Endothelial cell of umbilical vein (primary cell): ENCODE measurements at regions not wholly inside any gene's neighbourhood (a gene's known extent, or its start where the extent isn't known, plus 50 kb on each side); places are given as distances from the start of the nearest gene placed in this dataset.

ENCODE experiments used
- BruUV-seq: library from RNA; stranded (reverse); fragments of 400-500 nt; replicated peaks from 2 replicates; lab custom pipeline; 2021; lab: Mats Ljungman, UMichigan
- CTCF ChIA-PET: fragments of 300-600, 350-600 bp; sonication (Branson Sonifier 250); formaldehyde crosslinking; loops from one replicate; lab custom pipeline; 2021; ENCODE audit warnings: antibody characterized with exemption, inconsistent platforms; lab: Charles Lee
- POLR2A ChIA-PET: fragments of 300-600, 350-600 bp; sonication (Branson Sonifier 250); formaldehyde crosslinking; loops from one replicate; lab custom pipeline; 2021; ENCODE audit warnings: antibody characterized with exemption, inconsistent platforms; lab: Charles Lee
- DNase-seq: peaks from one replicate; pipeline ENCODE4 v3.0.0-alpha.2; 2011; ENCODE audit warnings: low read depth, low spot score
- FAIRE-seq: peaks from 2 replicates; lab custom pipeline; 2011; peaks lifted over from hg19 to GRCh38; lab: Jason Lieb, UNC
- H2AFZ ChIP-seq: 2 replicates; pipeline ENCODE4 v1.6.0; 2012; ENCODE audit warnings: low read depth, low read length, control low read depth, inconsistent platforms
- H3K27ac ChIP-seq: 2 replicates; pipeline ENCODE4 v1.5.1; 2011; ENCODE audit warnings: low read depth, mild to moderate bottlenecking, control low read depth, low read length, moderate library complexity; ENCODE audit not compliant: insufficient read depth
- H3K27me3 ChIP-seq, 2 experiments: 2 replicates each; pipeline versions ENCODE4 v1.6.0 to v1.6.1; 2011; ENCODE audit warnings: low read length in 2 of 2, mixed read lengths in 1 of 2; ENCODE audit not compliant: control insufficient read depth in 2 of 2, insufficient read depth in 2 of 2
- H3K36me3 ChIP-seq, 2 experiments: 2 replicates in 1 of 2; 3 replicates in 1 of 2; pipeline ENCODE4 v1.5.1; 2011; ENCODE audit warnings: low read length in 2 of 2, mild to moderate bottlenecking in 1 of 2, moderate library complexity in 1 of 2; ENCODE audit not compliant: control insufficient read depth in 2 of 2, insufficient read depth in 2 of 2; ENCODE audit errors: extremely low read depth in 1 of 2
- H3K4me1 ChIP-seq: 3 replicates; pipeline ENCODE4 v1.5.1; 2011; ENCODE audit warnings: mild to moderate bottlenecking, low read length; ENCODE audit not compliant: control insufficient read depth, insufficient read depth; ENCODE audit errors: extremely low read depth
- H3K4me2 ChIP-seq: 2 replicates; pipeline ENCODE4 v1.6.1; 2011; ENCODE audit warnings: low read length, control low read depth, mixed read lengths; ENCODE audit not compliant: insufficient read depth
- H3K4me3 ChIP-seq, 3 experiments: fragments of 200-600 bp in 1 of 3; sonication (generic), shearing (Covaris generic) in 1 of 3; replicated peaks in 1 of 3; 2 replicates each; pipeline ENCODE4 v1.5.1; 2011 to 2016; ENCODE audit warnings: control low read depth in 3 of 3, low read length in 3 of 3, mild to moderate bottlenecking in 2 of 3, inconsistent platforms in 1 of 3, low read depth in 1 of 3, moderate library complexity in 1 of 3; ENCODE audit not compliant: insufficient read depth in 1 of 3
- H3K79me2 ChIP-seq: 2 replicates; pipeline ENCODE4 v1.6.0; 2012; ENCODE audit warnings: low read length, inconsistent platforms; ENCODE audit not compliant: control insufficient read depth, insufficient read depth
- H3K9ac ChIP-seq: replicated peaks from 2 replicates; pipeline ENCODE3; 2011; ENCODE audit warnings: low read length, control low read depth; ENCODE audit not compliant: insufficient read depth; ENCODE audit errors: extremely low read depth
- H3K9me1 ChIP-seq: replicated peaks from 3 replicates; pipeline ENCODE4 v1.6.0; 2011; ENCODE audit warnings: mild to moderate bottlenecking, low read length; ENCODE audit not compliant: control insufficient read depth, insufficient read depth; ENCODE audit errors: extremely low read depth
- H3K9me3 ChIP-seq: replicated peaks from 2 replicates; pipeline ENCODE4 v1.5.1; 2012; ENCODE audit warnings: low read length, inconsistent platforms; ENCODE audit not compliant: control insufficient read depth, insufficient read depth
- H4K20me1 ChIP-seq: replicated peaks from 2 replicates; pipeline ENCODE3; 2011; ENCODE audit warnings: mild to moderate bottlenecking, low read length; ENCODE audit not compliant: control insufficient read depth, insufficient read depth; ENCODE audit errors: extremely low read depth
- CTCF ChIP-seq, 2 donors: IDR thresholded peaks; 1 replicate in 1 of 2; 2 replicates in 1 of 2; pipeline ENCODE4 v1.5.1; 2011; ENCODE audit warnings: low read length in 2 of 2, mild to moderate bottlenecking in 2 of 2, moderate library complexity in 2 of 2, control low read depth in 1 of 2, inconsistent platforms in 1 of 2, low read depth in 1 of 2; ENCODE audit not compliant: insufficient read depth in 1 of 2; ENCODE audit errors: extremely low read depth in 1 of 2
- EZH2 ChIP-seq: IDR thresholded peaks from 2 replicates; pipeline ENCODE4 v1.6.1; 2012; ENCODE audit warnings: borderline replicate concordance, low read depth, mild to moderate bottlenecking, moderate library complexity, low read length, inconsistent platforms; ENCODE audit not compliant: severe bottlenecking
- FOS ChIP-seq: IDR thresholded peaks from 2 replicates; pipeline ENCODE4 v1.6.1; 2011; ENCODE audit warnings: mild to moderate bottlenecking, low read length, moderate library complexity, borderline replicate concordance; ENCODE audit not compliant: insufficient read depth
- GATA2 ChIP-seq: IDR thresholded peaks from 2 replicates; pipeline ENCODE4 v1.7.0; 2011; ENCODE audit warnings: low read depth, mild to moderate bottlenecking, moderate library complexity, mixed read lengths, low read length; ENCODE audit not compliant: insufficient read length, insufficient read depth
- JUN ChIP-seq: IDR thresholded peaks from 2 replicates; pipeline ENCODE4 v1.6.1; 2011; ENCODE audit warnings: borderline replicate concordance, low read depth; ENCODE audit not compliant: insufficient read length, insufficient read depth
- MAX ChIP-seq: IDR thresholded peaks from 2 replicates; pipeline ENCODE4 v1.6.1; 2011; ENCODE audit not compliant: insufficient read depth, insufficient read length
- MYC ChIP-seq: IDR thresholded peaks from one replicate; pipeline ENCODE4 v1.6.1; 2011; ENCODE audit warnings: mild to moderate bottlenecking, low read depth, low read length
- POLR2A ChIP-seq: IDR thresholded peaks from 2 replicates; pipeline ENCODE4 v1.6.1; 2012; ENCODE audit warnings: low read depth, mild to moderate bottlenecking, control low read depth, low read length
- dilution Hi-C: fragments of 300-500 bp; cut with MboI; formaldehyde crosslinking; loops from one replicate; pipeline ENCODE4 v1.15.0; 2019; ENCODE audit warnings: low sequenced_read_pairs; ENCODE audit not compliant: extremely low pct_ligation_motif_present
- intact Hi-C: fragments of 100-400 bp; cut with micrococcal nuclease; formaldehyde crosslinking; loops from one replicate; pipeline ENCODE4 v1.10.0; 2022

GRCh38 chr5:35284364-35284763 is 54.1 kb upstream of the PRLR start:
- TF ChIP-seq GATA2: no peak
- TF ChIP-seq JUN: no peak
- TF ChIP-seq EZH2: no peak
- no peak for TF ChIP-seq MAX
- TF ChIP-seq MYC: no peak
- Histone ChIP-seq H3K27me3 (no peaks in the 10 kb centered on the region), H3K9ac (no peak overlapping the region), H3K9me3 (no peaks in the 10 kb centered on the region), H3K36me3 (no peaks in the 10 kb centered on the region), H3K9me1 (no peaks in the 10 kb centered on the region), H3K4me1 (no peaks in the 10 kb centered on the region), H3K27ac (no peak overlapping the region), H3K4me3 (no peak overlapping the region), H4K20me1 (no peaks in the 10 kb centered on the region), H2AFZ (no peak overlapping the region), H3K4me2 (no peak overlapping the region), H3K79me2 (no peaks in the 10 kb centered on the region)
- intact Hi-C loops: no loop called here
- DNase-seq: no peak
- dilution Hi-C loops: no loop called here
- no peak for FAIRE-seq
- BruUV-seq: no TSS peak
- CTCF ChIA-PET: no interaction called here
- POLR2A ChIA-PET: no interaction called here

GRCh38 chr5:35282810-35283209 is 52.5 kb upstream of the PRLR start:
- no peak overlapping the region for H2AFZ ChIP-seq
- POLR2A ChIA-PET: no interaction called here
- FAIRE-seq: no peak

More at GRCh38 chr5:35282810-35283209, 52.5 kb upstream of the PRLR start:
- Histone ChIP-seq H3K9me3 (no peaks in the 10 kb centered on the region), H3K9me1 (no peaks in the 10 kb centered on the region), H3K79me2 (no peaks in the 10 kb centered on the region), H3K36me3 (no peaks in the 10 kb centered on the region), H3K4me2 (no peak overlapping the region), H3K4me1 (no peaks in the 10 kb centered on the region), H4K20me1 (no peaks in the 10 kb centered on the region), H3K27ac (no peak overlapping the region), H3K27me3 (no peaks in the 10 kb centered on the region), H3K9ac (no peak overlapping the region), H3K4me3 (no peak overlapping the region)
- BruUV-seq: no TSS peak
- dilution Hi-C loops: no loop called here
- TF ChIP-seq FOS: no peak
- TF ChIP-seq CTCF (IDR thresholded peaks at IDR 0.05; ENCODE audit: extremely low read depth in 1 of 2, insufficient read depth in 1 of 2, low read depth in 1 of 2, low read length in 2 of 2): no peak
- TF ChIP-seq MAX: no peak
- TF ChIP-seq POLR2A: no peak
- DNase-seq: no peak
- intact Hi-C loops: no loop called here
- CTCF ChIA-PET: no interaction called here
